ENCODE measurements at regions not wholly inside any gene's neighbourhood (a gene's known extent, or its start where the extent isn't known, plus 50 kb on each side); places are given as distances from the start of the nearest gene placed in this dataset.

DNA sequence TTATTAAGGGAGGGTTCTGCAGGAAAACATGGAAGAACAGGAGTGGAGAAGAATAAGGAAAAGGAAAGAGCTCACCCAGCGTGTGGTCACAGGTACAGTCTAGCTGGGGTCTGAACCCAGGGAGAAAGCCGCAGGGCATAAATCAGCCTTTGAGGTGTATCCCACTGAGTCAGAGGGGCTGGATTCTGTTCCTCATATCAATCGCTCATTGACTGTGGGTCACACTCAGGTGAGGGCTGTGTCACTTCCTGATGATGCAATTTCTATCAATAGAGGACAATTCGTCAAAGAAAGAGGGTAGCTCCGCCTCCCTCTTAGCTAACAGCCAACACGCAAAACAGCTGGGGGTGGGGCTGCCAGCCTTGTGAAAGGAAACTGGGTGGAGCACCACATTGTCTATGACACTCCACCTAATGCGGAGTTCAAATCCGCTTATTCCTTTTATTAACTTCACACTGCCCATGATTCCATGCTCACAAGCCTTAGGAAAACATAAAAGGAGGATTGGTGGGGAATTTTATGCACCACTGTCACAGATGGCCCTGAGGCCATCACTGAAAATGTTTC, 176.2 kb downstream of the ICE1 start:
- peaks cover 5% of the 10 kb centered on the region for H3K27me3 Mint-ChIP-seq
- no peaks in the 10 kb centered on the region for H3K4me1 Mint-ChIP-seq
- no peaks in the 10 kb centered on the region for H3K9me3 Mint-ChIP-seq
- H3K27ac Mint-ChIP-seq: no peak overlapping the region
- H3K4me3 Mint-ChIP-seq: no peak overlapping the region
- no peaks in the 10 kb centered on the region for H3K36me3 Mint-ChIP-seq

DNA sequence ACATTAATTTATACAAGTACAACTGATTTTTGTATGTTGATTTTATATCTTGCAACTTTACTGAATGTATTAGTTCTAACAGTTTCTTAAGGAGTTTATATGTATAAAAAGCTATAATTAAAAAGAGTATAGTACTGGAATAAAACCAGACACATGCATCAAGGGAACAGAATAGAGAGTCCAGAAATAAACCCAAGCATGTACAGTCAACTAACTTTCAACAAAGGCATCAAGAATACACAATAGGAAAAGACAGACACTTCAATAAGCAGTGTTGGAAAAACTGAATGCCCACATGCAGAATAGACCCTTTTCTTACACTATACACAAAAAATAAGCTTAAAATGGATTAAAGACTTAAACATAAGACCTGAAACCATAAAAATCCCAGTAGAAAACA, 170.9 kb downstream of the ICE1 start:
- Mint-ChIP-seq H3K4me3 (no peak overlapping the region), H3K27me3 (peaks cover 4% of the 10 kb centered on the region), H3K9me3 (no peaks in the 10 kb centered on the region), H3K4me1 (no peaks in the 10 kb centered on the region), H3K27ac (no peak overlapping the region), H3K36me3 (no peaks in the 10 kb centered on the region)

DNA sequence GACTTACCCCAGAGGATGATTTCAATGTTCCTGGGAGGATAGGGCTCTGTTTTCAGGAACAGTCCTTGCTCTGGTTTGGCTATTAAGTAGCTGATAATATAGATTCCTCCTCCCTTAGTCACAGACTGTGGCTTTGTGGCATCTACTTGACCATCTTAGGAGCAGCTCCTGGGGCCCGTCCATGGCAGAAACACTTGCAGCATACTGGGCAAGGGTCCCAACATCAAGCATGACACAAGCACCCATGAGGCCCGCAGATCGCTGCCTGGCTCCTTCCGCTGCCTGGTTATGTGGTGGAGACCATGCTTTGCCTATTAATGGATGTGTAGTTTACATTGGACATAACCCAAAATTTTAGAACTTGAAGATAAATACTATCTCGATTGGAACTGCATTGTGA, 170.1 kb downstream of the ICE1 start:
- no peak overlapping the region for H3K4me3 Mint-ChIP-seq
- no peaks in the 10 kb centered on the region for H3K9me3 Mint-ChIP-seq
- no peak overlapping the region for H3K27ac Mint-ChIP-seq
- no peaks in the 10 kb centered on the region for H3K36me3 Mint-ChIP-seq
- peaks cover 3% of the 10 kb centered on the region for H3K27me3 Mint-ChIP-seq
- H3K4me1 Mint-ChIP-seq: no peaks in the 10 kb centered on the region

DNA sequence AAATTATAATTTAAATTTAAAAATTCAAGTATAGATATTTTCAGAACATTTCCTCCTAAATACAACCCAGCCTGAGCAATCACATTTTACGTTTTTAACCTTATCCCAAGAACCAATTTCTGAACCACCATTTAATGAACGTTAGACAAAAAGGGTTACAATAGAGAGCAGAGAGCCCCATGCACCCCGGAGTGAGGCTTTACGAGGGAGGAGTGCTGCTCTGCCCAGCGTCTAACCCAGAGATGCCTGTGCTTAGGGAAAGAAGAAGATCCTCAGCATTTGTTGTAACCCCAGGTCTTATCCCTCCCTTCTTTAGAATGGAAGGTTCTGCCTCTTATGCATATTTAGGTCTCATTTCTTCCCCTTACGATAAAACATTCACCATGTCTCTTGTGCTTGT, 169.1 kb downstream of the ICE1 start:
- H3K4me1 Mint-ChIP-seq: no peaks in the 10 kb centered on the region

DNA sequence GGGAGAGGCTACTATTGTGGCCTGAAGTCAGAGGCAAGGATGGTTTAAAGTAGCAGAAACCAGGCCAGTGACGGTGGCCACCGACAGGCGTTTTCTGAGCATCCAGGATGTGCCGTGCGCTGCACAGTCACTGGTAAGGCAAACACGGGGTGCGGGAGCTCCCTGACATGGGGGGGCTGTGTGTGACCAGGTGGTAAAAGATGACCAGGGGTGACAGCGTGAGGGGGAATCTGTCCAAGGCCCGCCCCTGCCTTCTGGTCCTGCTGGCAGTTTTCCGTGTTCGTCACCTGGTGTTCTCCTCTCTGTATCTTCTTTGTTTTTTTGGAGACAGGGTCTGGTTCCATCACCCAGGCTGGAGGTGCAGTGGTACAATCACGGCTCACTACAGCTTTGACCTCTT, 167.4 kb downstream of the ICE1 start:
- no peaks in the 10 kb centered on the region for H3K4me1 Mint-ChIP-seq
- H3K36me3 Mint-ChIP-seq: no peaks in the 10 kb centered on the region
- no peak overlapping the region for H3K27ac Mint-ChIP-seq
- peaks cover 1% of the 10 kb centered on the region for H3K27me3 Mint-ChIP-seq
- H3K4me3 Mint-ChIP-seq: no peak overlapping the region
- no peaks in the 10 kb centered on the region for H3K9me3 Mint-ChIP-seq

More for the DNA sequence above, 169.1 kb downstream of the ICE1 start:
- no peak overlapping the region for H3K27ac Mint-ChIP-seq
- no peaks in the 10 kb centered on the region for H3K9me3 Mint-ChIP-seq
- H3K4me3 Mint-ChIP-seq: no peak overlapping the region
- H3K36me3 Mint-ChIP-seq: no peaks in the 10 kb centered on the region
- peaks cover 3% of the 10 kb centered on the region for H3K27me3 Mint-ChIP-seq

DNA sequence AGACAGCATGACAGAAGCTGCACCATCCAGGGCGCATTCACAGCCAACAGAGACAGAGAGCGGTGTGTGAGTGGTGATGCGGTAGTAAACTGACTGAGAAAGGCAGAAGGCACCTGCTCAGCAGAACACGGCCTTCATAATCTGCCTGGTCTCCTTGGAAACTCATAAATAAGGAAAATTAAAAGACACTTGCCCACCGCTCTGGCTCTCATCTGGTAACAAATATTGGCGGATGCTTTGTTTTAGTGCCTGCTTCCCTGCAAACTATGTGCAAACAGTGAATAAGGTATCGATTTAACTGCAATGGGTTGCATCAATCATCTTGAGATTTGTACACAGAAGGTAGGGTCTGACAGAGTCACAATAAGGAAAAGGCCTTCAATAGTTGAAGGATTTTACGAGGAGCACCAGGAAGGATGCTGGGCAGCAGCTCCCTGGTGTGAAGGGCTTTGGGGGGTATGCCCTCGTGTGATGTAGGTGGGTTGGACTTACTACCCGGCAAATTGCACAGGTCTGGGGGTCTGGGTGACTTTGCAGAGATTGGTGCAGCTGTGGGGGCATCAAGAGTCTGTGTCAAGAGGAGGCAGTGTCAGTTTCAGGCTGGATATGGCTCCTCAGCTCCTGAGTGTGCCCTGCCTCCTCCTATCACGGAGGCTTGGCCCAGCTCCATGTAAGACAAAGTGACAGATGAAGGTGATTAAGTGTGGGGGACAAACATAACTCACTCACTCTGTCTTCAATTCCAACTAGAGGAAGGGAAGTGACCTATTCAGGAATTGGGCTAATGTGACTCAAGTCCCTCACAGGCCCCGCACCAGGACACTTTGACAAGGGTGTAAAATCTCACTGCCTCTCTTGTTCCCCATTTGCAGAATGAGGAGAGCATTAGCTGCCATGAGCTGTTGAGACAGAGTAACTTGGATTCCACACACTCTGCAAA, 166.7 kb downstream of the ICE1 start:
- Mint-ChIP-seq H3K4me1 (no peaks in the 10 kb centered on the region), H3K4me3 (no peak overlapping the region), H3K27me3 (peaks cover 1% of the 10 kb centered on the region), H3K27ac (no peak overlapping the region), H3K36me3 (no peaks in the 10 kb centered on the region), H3K9me3 (no peaks in the 10 kb centered on the region)

DNA sequence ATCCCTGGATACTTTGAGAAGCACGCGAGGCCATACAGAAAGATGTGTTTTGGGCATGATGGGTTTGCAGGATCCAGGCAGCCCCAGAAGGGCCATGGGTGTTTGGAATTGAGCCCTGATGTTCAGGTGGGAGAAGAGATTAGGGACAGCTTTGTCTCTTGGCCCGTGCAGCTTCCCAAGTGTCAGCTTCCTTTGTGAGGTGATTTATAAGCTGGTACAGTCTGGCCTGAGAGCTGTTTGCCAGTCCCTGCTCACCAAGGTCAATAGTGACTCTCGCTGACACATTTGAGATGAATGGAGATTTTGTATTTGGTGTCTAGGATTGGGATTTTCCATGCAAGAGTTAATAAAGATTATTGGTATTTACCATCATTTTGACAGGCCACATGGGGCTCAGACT, 165.9 kb downstream of the ICE1 start:
- Mint-ChIP-seq H3K27me3 (peaks cover 2% of the 10 kb centered on the region), H3K9me3 (no peaks in the 10 kb centered on the region), H3K4me3 (no peak overlapping the region), H3K27ac (no peak overlapping the region), H3K4me1 (no peaks in the 10 kb centered on the region), H3K36me3 (no peaks in the 10 kb centered on the region)

DNA sequence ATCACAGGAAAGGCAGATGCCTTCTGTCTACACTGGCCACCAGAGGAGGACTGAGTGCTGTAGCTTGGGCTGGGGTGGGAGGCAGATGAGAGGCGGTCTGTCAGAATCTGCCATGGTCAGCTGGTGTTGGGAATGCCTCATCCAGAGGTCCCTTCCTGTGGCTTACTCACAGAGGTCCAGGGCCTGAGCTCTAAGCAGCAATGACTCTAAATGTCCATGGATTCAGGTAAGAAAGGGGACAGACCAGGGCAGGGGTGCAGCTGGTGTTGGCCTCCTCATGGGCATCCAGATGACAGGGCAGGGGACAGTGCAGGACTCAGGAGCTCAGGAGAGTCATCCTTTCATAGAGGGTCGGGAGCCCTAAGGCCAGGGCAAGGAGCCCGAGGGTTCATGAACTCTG, 165.0 kb downstream of the ICE1 start:
- no peak overlapping the region for H3K27ac Mint-ChIP-seq
- H3K4me3 Mint-ChIP-seq: no peak overlapping the region
- H3K36me3 Mint-ChIP-seq: no peaks in the 10 kb centered on the region

DNA sequence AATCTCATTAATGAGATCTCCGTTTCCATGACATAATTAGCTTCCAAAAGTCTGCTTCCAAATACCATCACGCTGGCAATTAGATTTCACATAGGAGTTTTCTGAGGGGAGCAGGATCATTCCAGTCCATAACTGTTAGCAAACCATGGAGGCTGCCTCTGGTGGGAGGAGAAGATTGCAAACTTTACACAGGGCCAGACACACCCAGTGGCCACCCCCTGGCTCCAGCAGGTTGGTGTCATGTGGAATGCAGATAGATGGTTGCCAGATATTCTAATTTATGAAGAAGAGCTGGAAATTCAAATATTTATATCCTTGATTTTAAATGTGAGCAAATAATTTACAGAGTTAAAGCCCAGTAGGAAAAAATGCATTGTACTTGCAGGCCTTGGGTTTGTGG, 164.2 kb downstream of the ICE1 start:
- no peak overlapping the region for H3K27ac Mint-ChIP-seq
- H3K4me1 Mint-ChIP-seq: no peaks in the 10 kb centered on the region
- no peak overlapping the region for H3K4me3 Mint-ChIP-seq
- no peaks in the 10 kb centered on the region for H3K36me3 Mint-ChIP-seq
- H3K9me3 Mint-ChIP-seq: no peaks in the 10 kb centered on the region
- peaks cover 3% of the 10 kb centered on the region for H3K27me3 Mint-ChIP-seq

More for the DNA sequence above, 165.0 kb downstream of the ICE1 start:
- H3K27me3 Mint-ChIP-seq: peaks cover 3% of the 10 kb centered on the region
- H3K9me3 Mint-ChIP-seq: no peaks in the 10 kb centered on the region
- no peaks in the 10 kb centered on the region for H3K4me1 Mint-ChIP-seq

DNA sequence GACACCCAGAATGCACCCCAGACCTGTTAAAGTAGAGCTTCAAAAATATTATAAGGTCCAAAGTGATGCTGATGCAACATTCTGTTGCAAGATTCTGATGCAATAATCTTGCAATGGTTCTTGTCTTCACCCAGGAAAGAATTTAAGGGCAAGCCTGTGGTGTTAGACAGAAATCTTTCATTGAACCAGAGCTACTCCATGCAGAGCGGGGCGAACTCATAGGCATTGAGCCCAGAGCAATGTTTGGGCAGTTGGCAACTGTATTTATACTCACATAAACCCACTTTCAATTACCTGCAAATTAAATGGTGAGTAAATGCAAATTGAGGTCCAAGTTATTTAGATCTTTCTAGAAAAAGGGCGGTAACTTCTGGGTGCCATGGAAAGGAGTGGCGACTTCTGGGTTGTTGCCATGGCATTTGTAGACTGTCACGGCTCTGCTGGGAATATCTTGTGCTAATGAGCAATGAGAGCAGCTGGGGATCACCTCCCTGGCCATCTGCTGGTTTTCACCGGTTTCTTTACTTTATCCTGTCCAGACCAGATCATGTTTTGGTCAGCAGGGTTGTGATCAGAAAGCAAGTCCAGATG, 163.4 kb downstream of the ICE1 start:
- H3K27me3 Mint-ChIP-seq: peaks cover 3% of the 10 kb centered on the region
- H3K36me3 Mint-ChIP-seq: no peaks in the 10 kb centered on the region
- no peaks in the 10 kb centered on the region for H3K9me3 Mint-ChIP-seq
- no peak overlapping the region for H3K4me3 Mint-ChIP-seq
- H3K27ac Mint-ChIP-seq: no peak overlapping the region
- H3K4me1 Mint-ChIP-seq: no peaks in the 10 kb centered on the region

DNA sequence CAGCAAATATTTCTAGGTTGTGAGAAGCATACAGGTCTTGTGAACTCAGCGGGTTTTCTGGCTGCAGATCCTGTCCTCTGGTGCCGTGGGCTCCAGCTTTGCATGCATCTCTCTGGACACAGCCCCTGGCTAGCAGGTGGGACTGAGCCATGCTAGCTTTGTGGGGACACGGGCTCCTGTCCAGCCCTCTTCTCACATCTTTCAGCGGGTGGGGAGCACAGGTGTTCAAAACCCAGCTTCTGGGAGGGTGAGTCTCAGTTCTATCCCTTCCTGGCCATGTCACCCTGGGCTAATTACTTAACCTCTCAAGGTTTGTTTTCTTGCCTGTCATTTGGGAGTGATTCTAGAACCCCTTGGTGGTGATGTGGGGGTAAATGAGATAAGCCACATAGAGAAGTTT, 162.3 kb downstream of the ICE1 start:
- H3K4me3 Mint-ChIP-seq: no peak overlapping the region
- no peaks in the 10 kb centered on the region for H3K36me3 Mint-ChIP-seq
- no peak overlapping the region for H3K27ac Mint-ChIP-seq
- H3K9me3 Mint-ChIP-seq: no peaks in the 10 kb centered on the region
- H3K4me1 Mint-ChIP-seq: no peaks in the 10 kb centered on the region
- peaks cover 2% of the 10 kb centered on the region for H3K27me3 Mint-ChIP-seq

DNA sequence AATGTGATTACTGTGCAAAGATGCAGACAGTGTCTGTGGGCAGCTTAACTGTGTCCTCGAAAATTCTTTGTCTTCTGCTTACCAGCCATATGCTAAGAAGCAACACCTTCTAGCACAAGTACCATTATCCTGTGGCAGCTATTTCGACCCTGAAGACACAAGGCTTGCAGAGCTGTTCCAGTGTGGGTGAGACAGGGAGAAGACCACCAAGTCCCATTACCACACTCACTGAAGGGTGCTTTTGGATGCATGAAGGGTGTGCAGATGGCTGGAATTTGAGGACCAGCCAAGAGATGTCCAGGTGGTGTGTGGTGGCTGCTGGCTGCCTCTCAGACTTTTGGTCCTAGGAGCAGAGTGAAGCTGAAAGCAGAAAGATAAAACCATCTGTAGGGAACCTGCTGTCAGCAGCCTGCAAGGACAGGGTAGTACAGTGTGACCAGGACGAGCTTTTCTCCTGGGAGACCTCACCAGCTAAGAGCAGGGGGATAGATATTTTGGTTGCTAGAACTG, 161.8 kb downstream of the ICE1 start:
- no peak overlapping the region for H3K27ac Mint-ChIP-seq
- H3K9me3 Mint-ChIP-seq: no peaks in the 10 kb centered on the region
- H3K27me3 Mint-ChIP-seq: peaks cover 2% of the 10 kb centered on the region
- no peak overlapping the region for H3K4me3 Mint-ChIP-seq
- H3K36me3 Mint-ChIP-seq: no peaks in the 10 kb centered on the region
- no peaks in the 10 kb centered on the region for H3K4me1 Mint-ChIP-seq

DNA sequence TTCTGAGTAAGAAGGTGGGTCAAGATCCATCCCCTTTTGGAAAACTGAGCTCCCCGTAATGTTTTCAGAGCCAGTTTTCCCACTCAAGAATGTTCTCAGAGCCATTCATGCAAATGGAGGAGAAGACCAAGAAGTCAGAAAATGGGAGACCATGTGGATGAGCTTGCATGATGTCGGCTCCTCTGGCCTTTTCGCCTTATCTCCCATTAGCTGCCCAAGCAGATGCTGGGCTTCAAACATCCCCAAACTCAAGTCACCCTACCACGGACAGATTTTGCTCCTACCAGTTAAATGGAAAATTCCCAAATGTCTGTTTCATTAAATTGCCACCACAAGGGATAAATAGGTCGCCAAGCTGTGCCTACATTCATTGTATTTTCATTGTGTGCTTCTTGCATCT, 161.4 kb downstream of the ICE1 start:
- Mint-ChIP-seq H3K27ac (no peak overlapping the region), H3K27me3 (peaks cover 2% of the 10 kb centered on the region), H3K4me3 (no peak overlapping the region), H3K36me3 (no peaks in the 10 kb centered on the region), H3K9me3 (no peaks in the 10 kb centered on the region), H3K4me1 (no peaks in the 10 kb centered on the region)

DNA sequence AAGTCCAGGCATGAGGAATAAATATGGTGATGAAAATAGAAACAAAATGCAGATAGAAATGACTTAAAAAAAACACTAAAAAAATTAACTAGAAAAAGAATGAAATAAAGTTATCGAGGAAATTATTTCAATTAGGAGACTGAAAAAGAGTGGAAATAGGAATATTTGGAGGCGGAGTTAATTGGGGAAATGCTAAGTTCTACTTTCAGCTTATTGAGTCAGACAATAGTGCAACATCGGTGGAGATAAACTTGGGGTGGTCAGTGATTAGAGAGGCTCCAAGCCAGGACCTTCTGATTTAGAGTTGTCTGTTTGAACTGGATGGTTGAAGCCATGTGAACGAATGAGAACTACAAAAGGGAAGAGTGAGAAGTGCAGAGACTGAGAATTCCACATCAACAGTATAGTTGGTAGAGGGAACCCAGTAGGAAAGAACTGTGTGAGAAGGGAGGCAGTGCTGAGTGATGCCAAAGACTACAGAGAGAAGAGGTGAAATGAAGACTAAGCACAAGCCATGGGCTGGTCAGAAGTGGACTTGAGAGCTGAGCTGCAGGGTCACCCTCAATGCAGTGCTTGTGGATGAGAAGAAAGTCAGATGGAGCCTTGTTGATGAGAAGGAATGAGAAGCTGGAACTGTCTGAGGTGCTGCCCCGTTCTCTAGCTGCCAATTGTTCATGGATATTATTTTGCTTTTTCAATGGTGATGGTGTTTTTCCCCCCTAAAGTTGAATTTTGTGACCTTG, 160.7 kb downstream of the ICE1 start:
- Mint-ChIP-seq H3K4me3 (no peak overlapping the region), H3K36me3 (no peaks in the 10 kb centered on the region), H3K9me3 (no peaks in the 10 kb centered on the region)

DNA sequence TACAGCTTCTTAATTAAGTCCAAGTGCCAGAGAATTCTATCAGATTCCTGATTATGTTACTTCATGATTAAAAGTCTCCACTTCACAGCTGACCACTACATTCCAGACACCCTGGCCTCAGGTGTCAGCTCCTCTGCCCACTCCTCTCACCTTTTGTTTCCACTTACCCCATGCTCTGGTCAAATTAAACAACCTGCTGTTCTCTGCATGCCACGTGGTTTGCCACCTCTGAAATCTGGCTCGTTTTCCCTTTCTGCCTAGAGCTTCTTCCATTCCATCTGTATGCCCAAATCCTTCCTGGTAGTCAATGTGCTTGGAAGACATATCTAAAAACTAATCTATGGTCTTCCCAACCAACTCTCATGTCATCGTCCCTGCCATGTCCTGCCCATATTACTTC, 158.6 kb downstream of the ICE1 start:
- H3K27me3 Mint-ChIP-seq: peaks cover 2% of the 10 kb centered on the region
- H3K4me1 Mint-ChIP-seq: no peaks in the 10 kb centered on the region
- no peak overlapping the region for H3K4me3 Mint-ChIP-seq
- H3K36me3 Mint-ChIP-seq: no peaks in the 10 kb centered on the region
- no peaks in the 10 kb centered on the region for H3K9me3 Mint-ChIP-seq
- no peak overlapping the region for H3K27ac Mint-ChIP-seq

More for the DNA sequence above, 160.7 kb downstream of the ICE1 start:
- H3K27me3 Mint-ChIP-seq: peaks cover 2% of the 10 kb centered on the region
- no peaks in the 10 kb centered on the region for H3K4me1 Mint-ChIP-seq
- no peak overlapping the region for H3K27ac Mint-ChIP-seq
